ENCODE measurements at regions not wholly inside any gene's neighbourhood (a gene's known extent, or its start where the extent isn't known, plus 50 kb on each side); places are given as distances from the start of the nearest gene placed in this dataset.
"Not testable (repeated sequence)": the region's sequence is repeated elsewhere in the genome, so short reads cannot be mapped to it uniquely, and the experiment has no call there.

GRCh38 chr10:47711428-47711827, 52.0 kb downstream of the SYT15B start:
- FAIRE-seq; DNase-seq (ENCODE audit: insufficient read length, low spot score): not testable (repeated sequence)

- DNase-seq (ENCODE audit: insufficient read length, low spot score); FAIRE-seq: not testable (repeated sequence)
These were observed 52.9 kb downstream of the SYT15B start for GRCh38 chr10:47710443-47710842.

- FAIRE-seq; DNase-seq (ENCODE audit: insufficient read length, low spot score): not testable (repeated sequence)
These were observed 57.5 kb downstream of the SYT15B start for GRCh38 chr10:47705698-47706414.

GRCh38 chr10:47701285-47701684, 62.1 kb downstream of the SYT15B start:
- DNase-seq (ENCODE audit: insufficient read length, low spot score): not testable (repeated sequence)

GRCh38 chr10:47699854-47700253, 63.5 kb downstream of the SYT15B start:
- FAIRE-seq; DNase-seq (ENCODE audit: insufficient read length, low spot score): not testable (repeated sequence)

More at GRCh38 chr10:47701285-47701684, 62.1 kb downstream of the SYT15B start:
- FAIRE-seq: not testable (repeated sequence)

- not testable (repeated sequence) for FAIRE-seq; DNase-seq (ENCODE audit: insufficient read length, low spot score)
These were observed 67.2 kb downstream of the SYT15B start for GRCh38 chr10:47696170-47696569.

GRCh38 chr10:47695149-47695548, 68.2 kb downstream of the SYT15B start:
- FAIRE-seq: not testable (repeated sequence)

GRCh38 chr10:47690304-47690703, 73.1 kb downstream of the SYT15B start:
- not testable (repeated sequence) for FAIRE-seq; DNase-seq (ENCODE audit: insufficient read length, low spot score)

More at GRCh38 chr10:47695149-47695548, 68.2 kb downstream of the SYT15B start:
- not testable (repeated sequence) for DNase-seq (ENCODE audit: insufficient read length, low spot score)

GRCh38 chr10:47683826-47684475, 79.4 kb downstream of the SYT15B start:
- FAIRE-seq; DNase-seq (ENCODE audit: insufficient read length, low spot score): not testable (repeated sequence)

- DNase-seq (ENCODE audit: insufficient read length, low spot score); FAIRE-seq: not testable (repeated sequence)
These were observed 81.8 kb downstream of the SYT15B start for GRCh38 chr10:47681638-47681990.

- not testable (repeated sequence) for FAIRE-seq; DNase-seq (ENCODE audit: insufficient read length, low spot score)
These were observed 82.3 kb downstream of the SYT15B start for GRCh38 chr10:47680848-47681637.

GRCh38 chr10:47676102-47676501, 87.3 kb downstream of the SYT15B start:
- DNase-seq (ENCODE audit: insufficient read length, low spot score); FAIRE-seq: not testable (repeated sequence)

GRCh38 chr10:47675577-47675976, 87.8 kb downstream of the SYT15B start:
- DNase-seq (ENCODE audit: insufficient read length, low spot score); FAIRE-seq: not testable (repeated sequence)

- DNase-seq (ENCODE audit: insufficient read length, low spot score); FAIRE-seq: not testable (repeated sequence)
These were observed 90.3 kb downstream of the SYT15B start for GRCh38 chr10:47673128-47673527.

GRCh38 chr10:47670857-47671256, 92.5 kb downstream of the SYT15B start:
- DNase-seq (ENCODE audit: insufficient read length, low spot score); FAIRE-seq: not testable (repeated sequence)

GRCh38 chr10:47661955-47662577, 101.3 kb downstream of the SYT15B start:
- not testable (repeated sequence) for FAIRE-seq; DNase-seq (ENCODE audit: insufficient read length, low spot score)

- not testable (repeated sequence) for FAIRE-seq; DNase-seq (ENCODE audit: insufficient read length, low spot score)
These were observed 106.7 kb downstream of the SYT15B start for GRCh38 chr10:47656732-47657131.

- FAIRE-seq; DNase-seq (ENCODE audit: insufficient read length, low spot score): not testable (repeated sequence)
These were observed 109.2 kb downstream of the SYT15B start for GRCh38 chr10:47654161-47654560.

GRCh38 chr10:47648594-47648993, 114.8 kb downstream of the SYT15B start:
- DNase-seq (ENCODE audit: insufficient read length, low spot score); FAIRE-seq: not testable (repeated sequence)

Data from GM12891 (cell line).